ENCODE measurements at regions not wholly inside any gene's neighbourhood (a gene's known extent, or its start where the extent isn't known, plus 50 kb on each side); places are given as distances from the start of the nearest gene placed in this dataset.
"Not testable (repeated sequence)": the region's sequence is repeated elsewhere in the genome, so short reads cannot be mapped to it uniquely, and the experiment has no call there.

DNA sequence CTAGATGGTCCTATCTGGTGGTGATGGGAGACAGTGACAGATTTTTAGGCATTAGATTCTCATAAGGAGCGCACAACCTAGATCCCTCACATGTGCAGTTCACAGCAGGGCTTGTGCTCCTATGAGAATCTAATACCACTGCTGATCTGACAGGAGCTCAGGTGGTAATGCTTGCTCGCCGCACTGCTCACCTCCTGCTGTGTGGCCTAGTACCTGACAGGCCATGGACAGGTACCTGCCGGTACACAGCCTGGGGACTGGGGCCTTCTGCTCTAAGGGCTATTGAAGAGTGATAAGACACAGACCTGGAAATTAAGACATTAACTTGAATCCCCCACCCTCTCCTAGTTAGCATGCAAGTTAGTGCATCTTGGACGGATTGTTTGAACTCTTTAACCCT, 64.4 kb downstream of the KLRB1 start:
- H3K4me1 Mint-ChIP-seq; H3K9me3 ChIP-seq (ENCODE audit: control insufficient read depth, low read length, poor library complexity, severe bottlenecking); H3K4me3 Mint-ChIP-seq; DNase-seq; ATAC-seq; H3K27ac Mint-ChIP-seq; H3K36me3 Mint-ChIP-seq (ENCODE audit: low read depth); H3K27me3 Mint-ChIP-seq: not testable (repeated sequence)

DNA sequence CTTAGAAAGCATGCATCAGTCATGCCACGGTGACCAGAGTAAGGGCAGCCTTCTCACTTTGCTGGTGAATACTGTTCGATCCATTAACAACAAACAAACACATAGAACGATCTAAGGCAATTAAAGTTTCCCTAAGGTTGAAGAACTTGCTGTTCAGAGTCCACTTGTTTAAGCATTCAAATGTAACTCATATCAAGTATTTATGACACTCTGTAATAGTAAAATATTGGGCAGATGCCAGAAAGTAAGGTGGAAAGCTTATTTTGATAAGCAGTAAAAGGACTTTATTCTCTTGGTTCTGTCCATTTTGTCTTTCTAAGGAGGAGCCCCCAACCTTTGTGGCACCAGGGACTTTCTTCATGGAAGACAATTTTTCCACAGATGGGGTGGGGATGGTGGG, 64.9 kb downstream of the KLRB1 start:
- H3K27ac Mint-ChIP-seq; H3K4me3 Mint-ChIP-seq; H3K4me1 Mint-ChIP-seq; DNase-seq; H3K27me3 Mint-ChIP-seq; H3K36me3 Mint-ChIP-seq (ENCODE audit: low read depth); H3K9me3 ChIP-seq (ENCODE audit: control insufficient read depth, low read length, poor library complexity, severe bottlenecking); ATAC-seq: not testable (repeated sequence)

DNA sequence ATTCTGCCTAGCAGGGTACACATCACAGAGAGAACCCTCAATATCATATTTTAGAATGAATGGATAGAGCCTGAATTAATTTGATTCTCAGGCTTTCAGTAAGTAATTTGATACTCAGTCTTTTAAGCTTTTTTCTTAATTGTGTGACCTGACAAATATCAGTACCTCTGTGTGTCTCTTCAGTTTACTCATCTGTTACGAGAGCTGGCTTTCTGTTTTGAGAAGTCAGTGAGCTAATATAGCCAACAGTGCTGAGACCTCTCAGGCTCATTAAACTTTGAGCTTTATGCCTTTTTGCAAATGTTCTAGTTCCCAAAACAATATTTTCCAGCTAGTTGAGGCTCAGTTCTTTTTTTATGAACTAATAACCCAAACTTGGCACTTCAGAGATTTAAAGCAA, 91.8 kb downstream of the KLRB1 start:
- not testable (repeated sequence) for H3K27ac Mint-ChIP-seq; H3K36me3 Mint-ChIP-seq (ENCODE audit: low read depth); H3K9me3 ChIP-seq (ENCODE audit: control insufficient read depth, low read length, poor library complexity, severe bottlenecking); ATAC-seq; H3K27me3 Mint-ChIP-seq; DNase-seq; H3K4me3 Mint-ChIP-seq; H3K4me1 Mint-ChIP-seq

DNA sequence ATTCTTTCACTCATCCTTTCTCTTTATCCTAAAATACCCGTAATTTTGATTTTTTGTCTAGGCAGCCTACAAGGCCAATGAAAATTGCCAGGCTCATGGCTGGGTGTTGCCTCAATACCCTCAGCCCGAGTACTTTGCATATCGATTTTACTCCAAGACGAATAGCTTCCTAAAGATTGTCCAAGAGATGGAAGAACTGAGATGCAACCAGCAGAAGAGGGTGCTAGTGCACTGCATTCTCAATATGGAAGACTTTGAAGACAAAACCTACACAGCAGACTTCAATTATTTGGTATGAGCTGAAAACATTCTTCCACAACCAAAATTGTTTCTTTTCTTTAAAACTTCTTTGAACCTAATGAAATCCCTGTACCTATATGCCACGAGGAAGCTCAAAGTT, 95.0 kb downstream of the KLRB1 start:
- not testable (repeated sequence) for H3K4me1 Mint-ChIP-seq; DNase-seq; ATAC-seq; H3K4me3 Mint-ChIP-seq; H3K27me3 Mint-ChIP-seq; H3K9me3 ChIP-seq (ENCODE audit: control insufficient read depth, low read length, poor library complexity, severe bottlenecking); H3K36me3 Mint-ChIP-seq (ENCODE audit: low read depth); H3K27ac Mint-ChIP-seq

DNA sequence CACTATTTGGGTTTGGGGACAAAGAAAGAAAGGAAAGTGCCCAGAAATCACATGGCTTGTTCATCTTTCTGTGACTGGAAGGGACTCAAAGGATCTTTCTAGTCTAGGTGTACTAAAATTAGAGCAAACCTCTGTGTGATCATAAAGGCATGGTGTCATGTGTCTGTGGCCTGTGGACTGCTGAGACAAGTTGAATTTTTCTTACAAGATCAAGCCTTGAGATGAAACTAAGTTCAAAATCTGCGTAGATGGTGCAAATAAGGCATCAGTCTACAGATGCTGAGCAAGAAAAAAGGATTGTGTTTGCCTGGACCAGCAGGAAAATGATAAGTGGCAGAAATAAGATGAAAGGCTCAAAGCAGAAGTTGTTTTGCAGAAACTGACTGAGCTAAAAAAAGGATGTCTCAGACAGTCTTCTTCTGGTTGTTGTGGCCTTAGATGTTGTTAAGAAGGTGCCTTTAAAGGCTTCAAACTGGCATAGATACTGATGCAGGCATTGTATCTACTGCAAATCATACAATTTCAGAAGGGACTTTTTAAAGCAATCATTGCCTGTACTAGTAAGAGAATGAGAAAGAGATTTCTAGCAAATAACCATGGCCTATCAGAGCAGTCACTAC, 97.2 kb downstream of the KLRB1 start:
- not testable (repeated sequence) for DNase-seq; ATAC-seq; H3K9me3 ChIP-seq (ENCODE audit: control insufficient read depth, low read length, poor library complexity, severe bottlenecking); H3K4me3 Mint-ChIP-seq; H3K27me3 Mint-ChIP-seq; H3K36me3 Mint-ChIP-seq (ENCODE audit: low read depth); H3K4me1 Mint-ChIP-seq
- peak overlapping the region; percentile 51 for H3K27ac Mint-ChIP-seq

DNA sequence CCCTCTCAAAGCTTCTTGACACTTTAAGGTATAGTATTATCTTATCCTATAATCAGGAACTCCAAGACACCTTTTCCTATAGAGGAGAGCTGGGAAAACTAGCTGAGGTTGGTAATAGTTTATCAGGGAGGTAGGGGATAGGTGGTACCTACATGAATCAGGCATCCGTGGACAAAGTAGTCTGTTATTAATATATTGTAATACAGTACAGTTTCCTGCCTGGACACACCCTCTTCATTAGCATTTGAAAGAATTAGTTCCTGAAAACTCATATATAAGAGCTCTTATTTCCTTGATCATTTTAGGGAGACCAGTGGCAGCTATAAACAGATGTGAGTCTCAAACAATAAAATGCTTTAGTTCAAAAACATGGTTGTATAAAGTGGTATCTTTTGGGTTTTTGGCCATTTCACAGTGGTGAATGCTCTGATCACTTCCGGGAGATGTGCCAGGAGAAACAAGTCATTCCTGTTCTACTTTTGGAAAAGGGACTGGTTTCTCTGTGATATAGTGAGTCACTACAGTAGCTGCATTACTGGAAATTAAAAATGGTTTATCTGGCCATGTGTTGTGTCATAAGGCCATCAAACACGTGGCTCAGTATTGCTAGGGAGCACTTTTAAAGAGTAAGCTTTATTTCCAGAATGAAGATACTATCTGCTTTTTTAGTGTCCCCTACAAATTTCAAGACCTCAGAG, 98.1 kb downstream of the KLRB1 start:
- Mint-ChIP-seq H3K27me3 (no peaks in the 10 kb centered on the region), H3K4me1 (peaks cover 4% of the 10 kb centered on the region), H3K27ac (peak overlapping the region; percentile 51), H3K36me3 (ENCODE audit: low read depth) (no peaks in the 10 kb centered on the region), H3K4me3 (no peak overlapping the region)
- DNase-seq (no peak), ATAC-seq (no peak)
- no peaks in the 10 kb centered on the region for H3K9me3 ChIP-seq (ENCODE audit: control insufficient read depth, low read length, poor library complexity, severe bottlenecking)

DNA sequence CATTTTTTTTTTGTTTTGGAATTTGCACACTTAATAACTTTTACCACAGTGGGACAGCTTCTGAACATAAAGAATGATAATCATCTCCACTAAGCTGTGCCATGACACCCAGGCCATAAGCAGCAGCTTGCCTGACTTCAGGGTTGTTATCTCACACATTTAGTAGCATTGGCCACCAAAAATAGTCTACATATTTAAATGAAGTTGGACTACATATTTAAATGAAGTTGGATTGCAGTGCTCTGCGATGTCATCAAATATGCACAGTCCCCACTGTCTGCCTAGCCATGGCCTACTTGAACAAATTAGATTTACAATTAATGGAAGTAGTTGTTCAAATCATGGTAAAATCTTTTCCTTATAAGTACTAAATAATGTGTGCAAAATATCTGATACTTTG, 101.0 kb downstream of the KLRB1 start:
- H3K4me1 Mint-ChIP-seq = peaks cover 6% of the 10 kb centered on the region
- no peak overlapping the region for H3K27ac Mint-ChIP-seq
- no peaks in the 10 kb centered on the region for H3K36me3 Mint-ChIP-seq (ENCODE audit: low read depth)
- H3K4me3 Mint-ChIP-seq = no peak overlapping the region
- no peaks in the 10 kb centered on the region for H3K27me3 Mint-ChIP-seq
- H3K9me3 ChIP-seq (ENCODE audit: control insufficient read depth, low read length, poor library complexity, severe bottlenecking) = no peaks in the 10 kb centered on the region
- ATAC-seq (no peak), DNase-seq (no peak)

DNA sequence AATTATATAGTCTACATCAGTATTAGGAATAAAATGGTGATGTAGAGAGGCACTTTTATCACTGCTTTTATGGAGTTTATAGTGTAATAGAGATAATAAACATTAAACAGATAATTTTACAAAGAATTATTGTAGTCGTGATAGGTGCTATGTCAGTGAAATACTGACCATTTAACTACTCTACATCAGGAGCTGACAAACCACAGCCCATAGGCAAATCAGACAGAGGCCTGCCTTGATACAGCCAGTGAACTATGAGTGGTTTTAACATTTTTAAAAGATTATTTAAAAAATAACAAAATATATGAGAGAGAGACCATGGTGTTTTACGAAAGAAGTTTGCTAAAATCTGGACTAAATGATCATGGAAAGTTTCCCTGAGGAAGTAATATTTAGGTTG, 104.3 kb downstream of the KLRB1 start:
- not testable (repeated sequence) for H3K27me3 Mint-ChIP-seq; H3K27ac Mint-ChIP-seq; H3K4me3 Mint-ChIP-seq; H3K4me1 Mint-ChIP-seq; DNase-seq; H3K36me3 Mint-ChIP-seq (ENCODE audit: low read depth); H3K9me3 ChIP-seq (ENCODE audit: control insufficient read depth, low read length, poor library complexity, severe bottlenecking); ATAC-seq

DNA sequence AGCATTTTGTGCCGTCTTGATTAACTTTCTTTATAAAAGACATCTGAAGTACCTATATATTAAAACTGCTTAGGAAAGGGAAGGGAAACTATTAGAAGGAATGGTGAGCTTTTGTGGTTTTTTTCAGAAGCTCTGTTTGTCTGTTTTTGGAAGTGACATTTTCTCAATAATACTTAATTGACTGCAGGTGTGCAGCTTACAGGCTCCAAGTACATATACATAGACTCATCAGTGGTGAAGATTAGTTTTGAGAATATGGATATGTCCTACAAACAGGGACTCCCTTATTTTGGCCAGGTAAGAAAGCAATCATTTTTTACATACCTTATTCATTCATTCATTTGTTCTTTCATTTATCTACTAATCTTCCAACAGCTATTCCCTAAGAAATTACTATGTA, 104.9 kb downstream of the KLRB1 start:
- not testable (repeated sequence) for H3K9me3 ChIP-seq (ENCODE audit: control insufficient read depth, low read length, poor library complexity, severe bottlenecking); H3K4me3 Mint-ChIP-seq; H3K4me1 Mint-ChIP-seq; H3K27me3 Mint-ChIP-seq; H3K36me3 Mint-ChIP-seq (ENCODE audit: low read depth); ATAC-seq; DNase-seq; H3K27ac Mint-ChIP-seq

DNA sequence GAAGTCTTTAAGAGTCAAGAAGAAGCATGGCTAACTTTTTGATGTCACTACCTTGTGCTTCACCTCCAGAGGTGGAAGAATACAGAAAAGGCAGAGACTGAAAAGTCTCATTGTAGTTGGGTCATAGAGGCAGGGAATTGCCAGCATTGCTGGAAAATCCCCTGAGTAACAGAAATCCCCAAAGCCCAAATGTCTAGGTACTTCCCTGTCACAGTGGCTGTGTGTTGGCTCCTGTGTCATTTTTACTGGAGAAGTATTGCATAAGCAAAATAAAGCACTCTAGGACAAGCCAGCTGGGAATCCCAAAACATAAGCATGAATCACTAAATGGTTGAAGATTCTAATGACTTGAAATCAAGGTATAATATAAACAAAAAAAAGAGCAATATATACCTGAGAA, 114.4 kb downstream of the KLRB1 start:
- H3K4me1 Mint-ChIP-seq, DNase-seq: not testable (repeated sequence)

DNA sequence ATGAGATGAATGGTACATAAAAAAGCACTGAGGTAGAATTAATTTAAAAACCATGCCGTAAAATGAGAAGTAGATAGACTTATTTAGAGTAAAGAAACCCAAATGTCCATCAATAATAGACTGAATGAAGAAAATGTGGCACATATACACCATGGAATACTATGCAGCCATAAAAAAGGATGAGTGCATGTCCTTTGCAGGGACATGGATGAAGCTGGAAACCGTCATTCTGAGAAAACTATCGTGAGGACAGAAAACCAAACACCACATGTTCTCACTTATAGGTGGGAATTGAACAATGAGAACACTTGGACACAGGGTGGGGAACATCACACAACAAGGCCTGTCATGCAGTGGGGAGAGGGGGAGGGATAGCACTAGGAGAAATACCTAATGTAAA, 126.4 kb downstream of the KLRB1 start:
- not testable (repeated sequence) for H3K27ac Mint-ChIP-seq; H3K4me3 Mint-ChIP-seq; H3K4me1 Mint-ChIP-seq; H3K36me3 Mint-ChIP-seq (ENCODE audit: low read depth); DNase-seq; H3K27me3 Mint-ChIP-seq; H3K9me3 ChIP-seq (ENCODE audit: control insufficient read depth, low read length, poor library complexity, severe bottlenecking); ATAC-seq

More for the DNA sequence above, 114.4 kb downstream of the KLRB1 start:
- ATAC-seq; H3K27ac Mint-ChIP-seq; H3K9me3 ChIP-seq (ENCODE audit: control insufficient read depth, low read length, poor library complexity, severe bottlenecking); H3K4me3 Mint-ChIP-seq; H3K27me3 Mint-ChIP-seq; H3K36me3 Mint-ChIP-seq (ENCODE audit: low read depth): not testable (repeated sequence)

DNA sequence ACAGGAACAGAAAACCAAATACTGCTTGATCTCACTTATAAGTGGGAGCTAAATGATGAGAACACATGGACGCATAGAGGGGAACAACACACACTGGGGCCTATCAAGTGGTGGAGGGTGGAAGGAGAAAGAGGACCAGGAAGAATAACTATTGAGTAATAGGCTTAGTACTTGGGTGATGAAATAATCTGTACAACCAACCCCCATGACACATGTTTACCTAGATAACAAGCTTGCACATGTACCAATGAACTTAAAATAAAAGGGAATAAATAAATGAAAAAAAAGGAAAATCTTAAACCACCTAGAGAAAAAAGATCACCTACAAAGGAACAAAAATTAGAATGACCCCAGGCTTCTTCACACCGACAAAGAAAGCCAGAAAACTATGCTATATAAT, 133.5 kb downstream of the KLRB1 start:
- not testable (repeated sequence) for ATAC-seq

DNA sequence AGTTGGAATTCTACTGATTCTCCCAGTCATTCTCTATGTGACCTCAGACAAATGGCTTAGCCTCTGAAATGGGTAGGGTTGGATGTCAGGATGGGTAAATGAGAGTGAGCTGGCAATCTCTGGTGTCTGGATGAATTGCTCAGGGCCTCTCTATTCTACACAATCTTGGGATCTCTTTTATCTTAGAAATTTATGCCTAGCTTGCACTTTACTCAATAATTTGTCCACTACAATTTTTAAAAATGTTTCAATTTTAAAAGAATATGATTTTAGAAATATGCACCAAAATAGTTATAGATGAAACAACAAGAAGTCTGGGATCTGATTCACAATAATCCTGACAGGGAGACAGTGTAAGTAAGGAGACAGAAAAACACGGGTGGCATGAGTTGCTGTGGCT, 134.1 kb downstream of the KLRB1 start:
- H3K27ac Mint-ChIP-seq; H3K27me3 Mint-ChIP-seq; DNase-seq; H3K4me3 Mint-ChIP-seq; ATAC-seq; H3K36me3 Mint-ChIP-seq (ENCODE audit: low read depth); H3K9me3 ChIP-seq (ENCODE audit: control insufficient read depth, low read length, poor library complexity, severe bottlenecking): not testable (repeated sequence)
- H3K4me1 Mint-ChIP-seq = peaks cover 18% of the 10 kb centered on the region

More for the DNA sequence above, 133.5 kb downstream of the KLRB1 start:
- H3K4me1 Mint-ChIP-seq = peaks cover 16% of the 10 kb centered on the region
- DNase-seq; H3K9me3 ChIP-seq (ENCODE audit: control insufficient read depth, low read length, poor library complexity, severe bottlenecking); H3K27ac Mint-ChIP-seq; H3K27me3 Mint-ChIP-seq; H3K36me3 Mint-ChIP-seq (ENCODE audit: low read depth); H3K4me3 Mint-ChIP-seq: not testable (repeated sequence)

DNA sequence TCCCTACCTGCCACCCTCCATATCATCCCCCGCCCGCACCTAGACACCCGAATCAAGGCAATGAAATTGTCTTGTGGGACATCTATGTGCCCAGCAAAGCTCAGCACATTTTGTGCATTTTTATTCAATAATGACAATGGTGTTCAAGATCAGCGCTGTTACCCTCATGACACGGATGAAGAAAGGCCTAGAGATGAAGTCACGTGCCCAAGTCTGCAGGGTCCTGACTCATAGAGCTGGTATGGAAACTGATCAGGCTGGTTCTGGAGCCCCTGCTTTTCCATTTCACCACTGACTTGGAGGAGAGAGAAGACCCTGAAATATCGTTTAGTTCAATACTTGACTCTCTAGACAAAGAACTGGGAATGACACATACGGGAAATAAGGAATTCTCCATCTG, 136.2 kb downstream of the KLRB1 start:
- H3K27ac Mint-ChIP-seq; H3K9me3 ChIP-seq (ENCODE audit: control insufficient read depth, low read length, poor library complexity, severe bottlenecking); H3K36me3 Mint-ChIP-seq (ENCODE audit: low read depth); ATAC-seq; H3K27me3 Mint-ChIP-seq; H3K4me3 Mint-ChIP-seq; DNase-seq: not testable (repeated sequence)
- peaks cover 21% of the 10 kb centered on the region for H3K4me1 Mint-ChIP-seq
